GM18517 (cell line): ENCODE measurements at regions not wholly inside any gene's neighbourhood (a gene's known extent, or its start where the extent isn't known, plus 50 kb on each side); places are given as distances from the start of the nearest gene placed in this dataset.

Experiments used
- ATAC-seq: cut with Tn5 transposase; IDR thresholded peaks from one replicate; pipeline ENCODE4 v1.9.1; 2021; ENCODE audit warnings: mild to moderate bottlenecking, moderate library complexity; ENCODE audit not compliant: unreplicated experiment

DNA sequence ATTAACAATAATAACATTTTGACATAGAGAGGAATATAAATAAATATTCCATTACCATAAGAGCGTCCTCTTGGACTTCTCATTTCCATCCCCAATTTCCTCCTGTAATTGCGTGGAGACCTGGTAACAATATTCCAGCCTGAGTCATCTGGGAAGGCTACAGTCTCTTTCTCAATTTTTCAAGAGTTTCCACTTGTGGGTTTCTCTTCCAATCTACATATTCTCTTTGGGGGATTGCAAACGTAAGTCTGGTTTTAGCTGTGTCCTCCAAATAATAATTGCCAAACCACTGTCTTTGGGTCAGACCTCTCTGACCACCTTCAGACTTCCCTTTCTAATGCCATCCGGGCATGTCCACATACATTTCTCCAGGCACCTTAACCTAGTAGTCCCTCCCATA is 124.5 kb upstream of the USP24 start:
- no peak for ATAC-seq

DNA sequence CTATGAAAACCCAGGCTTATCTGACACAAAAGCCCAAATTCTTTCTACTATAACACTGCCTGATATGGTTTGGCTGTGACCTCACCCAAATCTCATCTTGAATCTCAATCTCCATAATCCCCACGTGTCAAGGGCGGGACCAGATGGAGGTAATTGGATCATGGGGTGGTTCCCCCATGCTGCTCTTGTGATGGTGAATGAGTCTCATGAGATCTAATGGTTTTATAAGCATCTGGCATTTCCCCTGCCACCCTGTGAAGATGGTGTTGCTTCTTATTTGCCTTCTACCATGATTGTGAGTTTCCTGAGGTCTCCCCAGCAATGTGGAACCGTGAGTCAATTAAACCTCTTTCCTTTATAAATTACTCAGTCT is 123.3 kb upstream of the USP24 start:
- no peak for ATAC-seq

DNA sequence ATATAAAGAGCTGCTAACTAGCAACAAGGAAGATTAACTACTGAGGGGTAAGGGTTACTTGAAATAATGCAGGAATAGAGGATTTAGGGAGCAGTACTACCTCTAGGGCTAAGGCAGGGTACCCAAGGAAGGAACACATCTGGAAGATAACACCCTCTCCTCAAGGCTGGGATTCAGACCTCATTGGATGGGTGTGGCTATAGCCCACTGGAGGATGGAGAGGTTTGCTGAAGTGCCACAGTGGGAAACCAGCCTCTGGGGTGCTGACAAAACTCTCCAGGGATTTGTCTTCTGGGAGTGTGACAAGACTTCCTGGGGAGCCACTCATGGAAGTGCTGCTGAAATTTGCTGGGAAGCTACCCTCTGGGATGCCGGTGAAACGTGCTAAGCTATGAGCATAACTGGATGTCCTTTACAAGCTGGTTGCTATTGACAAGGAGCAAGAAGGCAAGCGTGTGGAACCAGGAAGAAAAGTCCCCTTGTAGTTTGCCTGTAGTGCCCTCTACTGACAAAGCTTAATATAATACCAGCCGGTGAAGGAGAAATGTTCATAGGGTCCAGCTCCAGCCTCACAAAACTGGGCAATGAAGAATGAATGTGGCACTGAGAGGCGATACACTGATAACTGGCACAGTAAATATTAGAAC is 122.8 kb upstream of the USP24 start:
- no peak for ATAC-seq

DNA sequence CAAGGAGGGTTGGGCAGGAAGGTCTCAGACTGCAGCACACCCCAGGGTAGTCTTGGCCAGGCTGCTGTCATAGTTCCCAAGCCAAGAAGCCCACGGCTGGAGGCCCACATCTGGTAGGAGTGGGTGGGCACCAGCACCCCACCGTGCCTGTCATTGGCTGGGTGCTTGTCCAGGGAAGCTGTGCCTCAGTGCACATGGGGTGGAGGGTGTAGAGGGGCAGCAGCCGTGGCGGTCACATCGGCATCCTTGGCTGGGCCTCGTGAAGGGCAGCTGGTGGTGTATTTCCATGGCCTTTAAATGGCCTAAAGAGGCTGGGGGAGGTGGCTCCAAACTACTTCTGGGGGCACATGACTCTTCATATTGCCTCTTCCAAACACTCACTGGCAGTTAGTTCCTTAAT is 119.6 kb upstream of the USP24 start:
- no peak for ATAC-seq

DNA sequence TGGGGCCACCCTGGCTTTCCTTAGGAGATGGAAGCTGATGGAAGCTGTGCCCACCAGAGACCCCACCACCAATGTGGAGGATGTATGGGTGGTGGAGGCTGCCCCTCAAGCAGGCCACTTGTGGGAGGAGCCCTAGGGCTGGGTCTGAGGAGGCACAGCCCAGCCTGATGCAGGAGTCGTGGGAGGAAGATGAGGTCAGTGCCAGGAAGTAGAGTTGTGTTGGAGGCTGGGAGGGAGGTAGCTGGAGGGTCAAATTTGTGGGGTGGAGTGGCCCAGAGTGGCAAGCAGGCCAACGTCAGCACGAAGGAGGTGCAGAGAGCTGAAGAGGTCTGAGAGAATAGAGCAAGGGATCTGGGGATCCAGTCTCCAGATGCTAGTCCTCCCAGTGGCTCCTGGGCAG is 119.0 kb upstream of the USP24 start:
- ATAC-seq: no peak

DNA sequence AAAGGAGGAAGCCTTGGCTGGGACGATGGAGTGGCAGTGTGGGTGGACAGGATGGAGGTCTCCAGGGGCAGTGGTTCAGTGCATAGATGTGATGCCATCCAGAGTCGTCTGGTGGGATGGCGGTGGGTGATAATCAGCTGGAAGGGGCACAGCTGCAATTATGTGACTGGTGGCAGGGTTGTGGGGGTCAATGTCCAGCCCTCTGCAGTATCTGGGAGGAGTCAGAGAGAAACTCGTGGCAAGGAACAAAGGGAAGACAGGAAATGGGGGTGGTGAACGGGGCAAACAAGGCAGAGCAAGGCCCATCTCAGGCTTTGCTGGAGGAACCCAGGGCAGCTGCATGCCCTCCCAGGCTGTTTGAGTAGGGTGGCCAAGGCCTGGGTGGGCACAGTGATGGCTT is 118.3 kb upstream of the USP24 start:
- ATAC-seq: no peak

DNA sequence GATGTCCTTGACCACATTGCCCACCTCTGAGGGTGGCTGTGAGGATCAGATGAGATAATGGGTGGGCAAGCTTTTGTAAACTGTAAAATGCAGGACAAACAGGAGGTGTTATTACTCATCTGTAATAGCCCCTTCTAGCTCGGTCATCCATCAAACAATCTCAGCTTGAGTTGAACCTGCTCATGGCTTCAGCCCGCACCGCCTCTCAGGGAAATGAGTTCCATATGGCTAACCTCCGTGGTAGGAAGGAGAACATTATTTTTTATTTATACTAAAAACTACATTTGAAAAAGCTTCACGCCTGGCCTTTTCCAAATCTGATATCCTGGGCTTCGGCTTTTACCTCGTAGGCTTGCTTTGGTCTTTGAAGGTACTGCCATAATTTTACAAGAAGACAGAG is 116.2 kb upstream of the USP24 start:
- ATAC-seq: no peak

DNA sequence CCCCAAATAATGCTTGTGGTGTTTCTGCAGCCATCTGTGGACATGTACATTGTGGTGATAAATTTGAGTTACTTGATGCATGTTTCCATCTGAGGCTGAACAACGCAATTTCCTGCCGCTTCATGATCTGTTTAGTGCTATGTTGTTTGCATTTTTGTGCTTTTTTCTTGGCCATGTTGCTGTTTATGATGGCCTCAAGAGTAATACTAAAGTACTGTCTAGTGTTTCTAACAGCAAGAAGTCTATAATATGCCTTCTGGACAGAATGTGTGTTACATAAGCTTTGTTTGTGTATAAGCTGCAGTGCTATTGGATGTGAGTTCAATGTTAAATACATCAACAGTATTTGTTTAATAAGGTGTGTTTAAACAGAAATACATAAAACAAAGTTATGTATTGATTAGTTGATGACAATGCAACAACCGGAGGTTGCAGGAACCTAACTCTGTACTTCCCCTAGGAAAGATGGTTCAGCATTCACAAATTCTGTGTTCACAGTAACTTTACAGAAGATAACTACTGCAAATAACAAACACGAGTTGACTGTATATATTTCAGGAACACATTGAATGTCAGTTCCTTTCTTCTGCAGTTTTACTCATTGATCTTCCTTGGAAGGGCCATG is 114.8 kb upstream of the USP24 start:
- ATAC-seq: no peak

DNA sequence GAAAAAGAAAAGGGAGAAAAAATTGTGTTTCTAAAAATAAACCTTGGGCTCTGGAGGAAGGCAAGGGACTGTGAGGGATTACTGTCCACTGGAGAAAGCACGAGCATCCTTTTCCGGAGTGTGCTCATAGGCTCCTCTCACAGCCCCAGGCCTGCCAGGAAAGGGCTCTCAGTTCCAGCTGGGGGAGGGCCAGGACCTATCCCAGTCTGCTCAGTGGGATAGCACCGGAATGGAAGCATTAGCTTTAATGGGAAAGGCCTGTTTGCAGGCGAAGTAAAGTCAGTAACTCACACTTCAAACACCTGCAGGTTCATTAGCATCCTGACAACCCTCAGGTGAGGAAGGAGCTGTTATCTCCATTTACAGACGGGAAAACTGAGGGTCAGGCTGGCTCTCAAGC is 113.9 kb upstream of the USP24 start:
- no peak for ATAC-seq

DNA sequence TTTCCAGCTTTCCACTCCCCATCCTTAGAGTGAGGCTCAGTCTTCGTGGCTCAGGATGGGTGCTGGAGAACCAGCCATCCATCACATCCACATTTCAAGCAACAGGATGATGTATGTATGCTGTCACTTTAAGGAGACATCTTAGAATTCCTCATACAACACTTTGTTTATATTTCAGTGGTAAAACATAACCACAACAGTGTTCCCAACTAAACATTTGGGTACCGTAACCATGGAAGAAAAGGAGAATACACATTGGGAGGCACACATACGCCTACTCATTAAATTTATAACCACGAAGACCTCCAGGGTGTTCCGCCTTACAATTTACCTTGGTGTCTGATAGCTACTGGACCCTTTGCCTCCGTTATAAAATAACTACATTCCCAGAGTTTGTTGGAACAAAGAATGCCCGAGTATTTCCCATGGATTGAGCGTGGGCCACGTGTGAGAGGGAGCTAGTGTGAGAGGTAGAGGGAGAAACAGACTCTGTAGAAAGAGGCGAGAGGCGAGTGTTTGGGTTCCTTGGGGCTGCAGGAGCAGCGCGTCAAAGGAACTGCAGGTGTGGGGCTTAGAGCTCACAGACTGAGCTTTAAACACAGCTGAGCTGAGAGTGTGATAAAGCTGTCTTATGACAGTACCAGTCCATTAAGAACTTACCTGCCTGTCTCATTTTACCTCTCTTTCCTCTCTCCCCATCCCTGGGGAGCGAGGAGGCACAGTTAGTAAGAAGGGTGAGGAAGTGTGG is 111.5 kb upstream of the USP24 start:
- no peak for ATAC-seq

DNA sequence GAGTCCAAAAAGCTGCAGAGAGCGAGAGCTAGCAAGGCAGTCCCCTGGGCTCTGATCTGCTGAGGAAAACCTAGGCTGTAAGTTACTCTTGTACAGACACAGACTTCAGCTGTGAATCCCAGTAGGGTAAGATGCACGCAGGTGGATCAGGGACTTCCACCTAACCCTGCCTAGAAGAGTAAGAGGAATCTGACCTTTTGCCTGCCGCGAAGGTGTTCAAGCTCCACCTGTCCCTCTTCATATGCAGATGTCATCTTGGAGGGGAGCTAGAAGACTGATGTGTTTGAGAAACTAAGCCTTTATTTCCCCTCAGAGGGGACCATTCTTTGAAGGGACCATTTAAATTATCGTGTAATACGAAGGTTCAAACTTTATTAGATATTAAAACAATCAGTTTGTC is 108.6 kb upstream of the USP24 start:
- ATAC-seq: no peak

DNA sequence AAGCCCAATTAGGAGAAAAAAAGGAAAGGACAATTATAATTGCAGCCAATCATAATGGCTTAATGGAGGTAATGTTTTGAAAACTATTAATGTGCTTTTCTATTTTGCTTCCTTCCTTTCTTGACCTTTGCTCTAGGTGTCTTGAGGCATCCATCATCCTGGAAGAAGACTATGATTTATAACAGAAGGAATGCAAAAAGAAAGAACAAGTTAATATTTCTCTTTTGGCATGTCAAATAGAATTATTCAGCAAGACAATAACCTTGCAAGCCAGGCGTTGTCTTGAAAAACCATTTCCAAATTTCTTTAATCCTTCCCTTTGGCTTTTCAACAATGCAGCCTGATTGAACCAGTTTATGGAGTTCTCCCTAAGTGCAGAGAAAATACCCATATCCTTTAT is 107.7 kb upstream of the USP24 start:
- ATAC-seq: no peak

DNA sequence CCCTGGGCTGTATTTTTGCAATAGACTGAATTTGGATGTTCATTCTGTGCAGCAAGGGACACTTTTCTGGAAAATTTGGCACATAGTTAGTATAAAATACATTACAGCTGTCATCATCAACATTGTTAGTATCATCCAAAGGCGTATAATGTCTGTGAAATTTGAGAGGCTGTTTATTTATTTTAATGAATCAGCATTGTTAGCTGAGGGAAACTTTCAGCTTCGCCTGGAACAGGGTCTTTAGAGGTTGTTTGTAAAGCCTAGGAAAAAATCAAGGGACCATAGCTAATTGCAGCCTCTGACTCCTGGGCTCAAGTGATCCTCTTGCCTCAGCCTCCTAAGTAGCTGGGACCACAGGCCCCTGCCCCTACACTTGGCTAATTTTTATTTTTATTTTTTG is 106.8 kb upstream of the USP24 start:
- no peak for ATAC-seq

DNA sequence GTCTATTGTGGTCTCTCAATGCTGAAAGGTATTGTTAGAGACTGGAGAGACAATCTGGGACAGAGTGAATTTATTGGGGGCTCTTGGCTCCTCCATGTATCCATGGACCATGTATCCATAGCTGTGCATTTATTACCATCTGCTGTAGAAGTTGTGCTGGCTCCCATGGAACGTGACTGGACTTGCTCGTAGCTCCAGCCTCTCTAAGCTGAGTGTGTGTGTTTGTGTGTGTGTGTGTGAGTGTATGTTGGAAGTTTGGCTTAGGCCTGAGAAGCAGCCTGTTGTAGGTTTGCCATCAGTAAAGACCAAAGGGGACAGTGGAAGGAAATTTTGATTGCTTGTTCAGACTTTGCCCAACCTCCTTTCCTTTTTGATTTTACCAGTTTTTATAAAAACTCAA is 105.7 kb upstream of the USP24 start:
- ATAC-seq: no peak

DNA sequence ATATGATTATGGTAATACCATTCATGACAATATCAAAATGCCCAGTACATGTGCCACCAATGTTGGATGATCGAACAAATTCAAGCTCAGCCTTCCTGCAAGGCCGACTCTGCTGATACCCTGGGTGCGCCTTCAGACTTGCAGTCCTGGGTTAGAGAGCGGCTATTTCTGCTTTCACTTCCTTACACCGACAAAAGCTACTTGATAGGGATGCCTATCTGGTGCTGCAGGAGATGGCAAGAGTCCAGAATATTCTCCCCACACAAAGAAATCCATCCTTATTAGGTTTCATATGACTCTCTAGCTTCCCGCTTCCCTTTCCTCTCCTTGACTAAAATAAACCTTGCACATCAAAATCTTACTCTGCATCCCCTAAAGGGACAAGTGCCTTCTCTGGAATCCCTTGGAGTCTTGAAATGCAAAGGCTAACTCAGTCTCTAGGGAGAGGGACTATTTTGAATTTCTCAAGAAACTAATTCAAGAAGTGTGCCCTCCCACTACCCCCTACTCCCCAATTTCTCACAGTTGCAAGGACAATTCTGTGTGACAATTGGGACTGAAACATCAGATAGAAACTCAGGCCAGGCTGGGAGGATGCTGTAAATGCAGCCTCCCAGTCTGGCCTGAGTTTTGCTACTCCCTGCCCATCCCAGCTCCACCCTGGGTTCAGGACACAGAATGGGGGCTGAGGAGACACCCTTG is 103.1 kb upstream of the USP24 start:
- ATAC-seq: no peak

DNA sequence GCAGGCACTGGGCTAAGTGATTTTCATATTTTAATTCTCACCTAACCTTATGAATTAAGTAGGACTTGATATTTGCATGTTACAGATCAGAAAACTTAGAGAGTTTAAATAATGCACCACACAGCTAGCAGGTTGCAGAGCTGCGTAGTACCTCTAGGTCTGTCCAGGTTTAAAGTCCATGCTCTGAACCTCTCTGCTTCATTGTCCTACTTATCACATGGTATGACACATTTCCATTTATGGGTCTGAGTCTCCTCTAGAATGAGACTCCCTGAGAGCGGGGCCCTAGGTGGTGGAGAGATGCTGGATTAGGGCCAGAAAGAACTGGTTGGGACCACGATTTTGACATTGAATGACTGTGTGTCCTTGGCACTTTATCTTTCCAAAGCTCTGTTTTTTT is 102.5 kb upstream of the USP24 start:
- no peak for ATAC-seq

DNA sequence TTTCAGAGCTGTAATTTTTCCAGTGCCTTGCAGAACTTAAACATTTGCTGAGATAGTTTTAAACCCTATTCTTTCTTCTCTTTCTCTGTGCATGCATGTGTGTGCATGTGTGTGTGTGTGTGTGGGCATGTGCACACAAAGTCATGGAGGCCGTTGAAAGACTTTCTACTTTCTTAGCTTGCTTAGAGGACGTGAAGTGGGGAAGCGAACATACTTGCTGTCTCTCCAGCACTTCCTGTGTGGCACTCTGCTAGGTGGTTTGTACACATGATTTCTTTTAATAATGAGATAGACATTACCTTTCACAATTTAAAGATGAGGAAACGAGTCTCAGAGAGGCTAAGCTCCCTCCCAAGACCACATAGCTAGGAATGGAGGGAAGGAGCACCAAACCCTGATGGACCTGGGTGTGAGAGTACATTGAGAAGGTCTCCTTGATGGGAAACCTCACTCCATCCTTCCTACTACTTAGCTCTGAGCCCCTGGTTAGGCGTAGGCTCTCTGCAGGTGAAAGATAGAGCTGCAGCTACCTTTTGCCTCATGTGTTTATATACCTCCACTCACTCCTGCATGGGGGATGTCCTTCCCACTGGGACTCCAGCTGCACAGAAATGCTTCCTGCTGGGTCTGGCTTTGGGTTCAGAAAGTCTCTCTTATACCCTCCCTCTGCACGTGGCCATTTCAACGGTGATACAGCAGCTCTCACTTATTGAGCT is 101.9 kb upstream of the USP24 start:
- no peak for ATAC-seq

DNA sequence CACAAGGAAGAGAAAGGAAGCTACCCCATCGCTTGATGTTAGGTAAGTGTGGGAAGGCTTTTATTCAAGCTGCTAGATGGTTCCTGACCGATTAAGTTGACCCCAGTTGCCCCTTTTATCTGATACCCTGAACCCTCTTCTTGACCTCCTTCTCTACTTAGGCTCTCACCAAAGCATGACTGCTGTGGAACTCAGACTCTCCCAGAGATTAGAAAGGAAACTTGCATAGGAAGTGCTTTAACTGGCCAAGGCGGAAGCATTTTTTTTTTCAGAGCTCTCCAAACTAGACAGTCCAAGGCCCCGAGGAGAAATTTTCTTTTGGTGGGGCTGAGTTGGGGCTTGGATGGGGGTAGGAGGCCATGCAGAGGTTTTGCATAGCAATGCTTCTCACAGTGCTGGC is 101.3 kb upstream of the USP24 start:
- no peak for ATAC-seq

DNA sequence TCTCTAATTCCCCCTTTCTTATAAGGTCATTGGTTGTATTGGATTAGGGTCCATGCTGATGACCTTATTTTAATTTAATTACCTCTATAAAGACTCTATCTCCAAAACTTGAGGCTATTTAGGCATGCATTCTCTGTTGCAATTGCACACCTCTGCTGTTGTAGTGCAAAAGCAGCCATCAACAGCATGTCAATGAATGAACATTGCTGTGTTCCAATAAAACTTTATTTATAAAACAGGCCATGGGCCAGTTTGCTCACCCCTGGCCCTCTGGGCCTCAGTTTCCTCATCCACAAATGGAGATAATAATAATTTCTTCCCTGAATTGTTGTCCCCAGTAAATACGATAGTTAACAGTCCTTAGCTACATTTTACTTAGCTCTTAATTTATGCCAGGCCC is 100.4 kb upstream of the USP24 start:
- ATAC-seq: no peak

DNA sequence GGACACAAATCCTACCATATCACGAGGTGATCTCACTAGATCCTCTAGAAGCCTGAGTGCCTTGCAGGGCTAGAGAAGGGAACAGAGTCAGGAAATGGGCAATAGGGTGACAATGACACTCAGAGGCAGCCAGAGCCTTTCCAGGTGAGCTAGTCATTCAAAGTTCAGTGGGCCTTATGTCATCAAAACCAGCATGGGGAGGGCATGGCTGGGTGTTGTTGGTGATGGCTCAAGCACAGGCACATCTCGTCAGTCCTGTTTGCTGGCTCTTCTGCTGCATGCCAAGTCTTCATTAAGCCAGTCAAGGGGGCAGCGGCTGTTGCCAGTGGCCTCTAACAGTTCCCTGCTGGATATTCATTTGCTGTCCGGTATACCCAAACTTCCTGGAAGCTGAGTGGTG is 99.6 kb upstream of the USP24 start:
- no peak for ATAC-seq

DNA sequence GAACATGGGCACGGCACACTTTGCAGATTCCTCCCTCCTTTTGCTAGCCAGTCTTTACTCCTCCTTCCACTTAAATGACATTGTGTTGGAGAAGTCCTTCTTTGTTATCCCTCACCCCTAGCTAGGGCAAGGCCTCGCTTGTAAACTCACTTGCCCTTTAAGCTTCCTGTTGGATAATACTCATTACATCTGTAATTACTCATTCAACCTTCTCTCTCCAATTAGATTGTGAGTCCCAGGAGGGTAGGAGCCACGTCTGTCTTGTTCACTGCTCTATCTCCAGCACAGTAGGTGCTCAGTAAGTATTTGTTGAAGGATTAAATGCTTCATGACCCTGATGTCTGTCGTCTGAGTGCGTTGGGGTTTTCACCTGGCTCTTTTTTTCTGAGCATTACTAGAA is 98.7 kb upstream of the USP24 start:
- no peak for ATAC-seq
